WERI-Rb-1 (cell line): ENCODE measurements at regions not wholly inside any gene's neighbourhood (a gene's known extent, or its start where the extent isn't known, plus 50 kb on each side); places are given as distances from the start of the nearest gene placed in this dataset.

ENCODE experiments used
- DNase-seq: peaks from one replicate; pipeline ENCODE4 v3.0.0-alpha.2; 2020
- H3K27ac ChIP-seq: fragments of 250-450 bp; sonication (Bioruptor Pico); 2 replicates; pipeline ENCODE4 v1.5.1; 2020; ENCODE audit warnings: mild to moderate bottlenecking, moderate library complexity
- H3K27me3 ChIP-seq: fragments of 250-450 bp; sonication (Bioruptor Pico); 2 replicates; pipeline ENCODE4 v1.5.1; 2021; ENCODE audit warnings: mild to moderate bottlenecking, low read depth, moderate library complexity; ENCODE audit not compliant: insufficient read depth, severe bottlenecking
- H3K36me3 ChIP-seq: fragments of 250-450 bp; sonication (Bioruptor Pico); 2 replicates; pipeline ENCODE4 v1.5.1; 2020; ENCODE audit warnings: mild to moderate bottlenecking, moderate library complexity
- H3K4me3 ChIP-seq: 2 replicates; pipeline ENCODE4 v1.5.1; 2011; ENCODE audit warnings: low read depth, mild to moderate bottlenecking, control low read depth, low read length
- H3K9me3 ChIP-seq: fragments of 250-450 bp; sonication (Bioruptor Pico); 2 replicates; pipeline ENCODE4 v1.5.1; 2021; ENCODE audit warnings: mild to moderate bottlenecking, moderate library complexity; ENCODE audit not compliant: severe bottlenecking
- CTCF ChIP-seq: IDR thresholded peaks from 2 replicates; pipeline ENCODE4 v1.5.1; 2011; ENCODE audit warnings: low read depth, mild to moderate bottlenecking, control low read depth, inconsistent platforms, low read length

GRCh38 chr11:15774388-15774939 lies 581.9 kb downstream of the SOX6 start:
- Histone ChIP-seq H3K27me3 (peaks cover 43% of the 10 kb centered on the region), H3K9me3 (no peaks in the 10 kb centered on the region), H3K27ac (no peak overlapping the region), H3K36me3 (no peaks in the 10 kb centered on the region), H3K4me3 (no peak overlapping the region)
- DNase-seq = no peak
- TF ChIP-seq CTCF = no peak

GRCh38 chr11:15775015-15775541 lies 581.3 kb downstream of the SOX6 start:
- Histone ChIP-seq H3K27me3 (peaks cover 48% of the 10 kb centered on the region), H3K4me3 (no peak overlapping the region), H3K27ac (no peak overlapping the region), H3K9me3 (no peaks in the 10 kb centered on the region), H3K36me3 (no peaks in the 10 kb centered on the region)
- no peak for TF ChIP-seq CTCF
- no peak for DNase-seq

GRCh38 chr11:15775797-15776196 lies 580.5 kb downstream of the SOX6 start:
- no peaks in the 10 kb centered on the region for H3K36me3 ChIP-seq
- H3K4me3 ChIP-seq = no peak overlapping the region
- H3K27ac ChIP-seq = no peak overlapping the region
- TF ChIP-seq CTCF = no peak
- H3K9me3 ChIP-seq = no peaks in the 10 kb centered on the region
- peaks cover 47% of the 10 kb centered on the region for H3K27me3 ChIP-seq
- no peak for DNase-seq

- Histone ChIP-seq H3K36me3 (no peaks in the 10 kb centered on the region), H3K27me3 (peaks cover 46% of the 10 kb centered on the region), H3K27ac (no peak overlapping the region), H3K4me3 (no peak overlapping the region), H3K9me3 (no peaks in the 10 kb centered on the region)
- TF ChIP-seq CTCF = no peak
- DNase-seq = no peak
These were observed 580.0 kb downstream of the SOX6 start for GRCh38 chr11:15776366-15776765.

GRCh38 chr11:15779518-15779917 lies 576.8 kb downstream of the SOX6 start:
- DNase-seq = no peak
- Histone ChIP-seq H3K27ac (no peak overlapping the region), H3K9me3 (no peaks in the 10 kb centered on the region), H3K4me3 (no peak overlapping the region), H3K27me3 (peaks cover 36% of the 10 kb centered on the region), H3K36me3 (no peaks in the 10 kb centered on the region)
- TF ChIP-seq CTCF = no peak

GRCh38 chr11:15780382-15780781 lies 576.0 kb downstream of the SOX6 start:
- no peak for TF ChIP-seq CTCF
- no peak for DNase-seq
- Histone ChIP-seq H3K9me3 (no peaks in the 10 kb centered on the region), H3K27ac (no peak overlapping the region), H3K4me3 (no peak overlapping the region), H3K27me3 (peaks cover 30% of the 10 kb centered on the region), H3K36me3 (no peaks in the 10 kb centered on the region)
